ENCODE measurements at regions not wholly inside any gene's neighbourhood (a gene's known extent, or its start where the extent isn't known, plus 50 kb on each side); places are given as distances from the start of the nearest gene placed in this dataset.
"Not testable (repeated sequence)": the region's sequence is repeated elsewhere in the genome, so short reads cannot be mapped to it uniquely, and the experiment has no call there.

DNA sequence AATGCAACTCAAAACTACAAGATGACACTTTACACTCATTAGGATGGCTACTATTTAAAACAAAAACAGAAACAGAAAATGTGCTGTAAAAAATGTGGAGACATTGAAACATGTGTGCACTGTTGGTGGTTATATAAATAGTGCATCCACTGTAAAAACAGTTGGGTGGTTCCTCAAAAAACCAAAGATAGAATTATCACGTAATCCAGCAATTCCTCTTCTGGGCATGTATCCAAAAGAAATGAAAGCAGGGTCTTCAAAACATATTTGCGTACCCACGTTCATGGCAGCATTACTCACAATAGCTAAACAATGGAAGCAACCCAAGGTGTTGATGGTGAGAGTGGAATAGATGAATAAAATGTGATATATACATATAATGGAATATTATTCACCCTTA, 967.2 kb downstream of the TRAM1L1 start:
- TF ChIP-seq CTCF (IDR thresholded peaks at IDR 0.05; ENCODE audit: control insufficient read depth, extremely low read depth, insufficient read depth): no peak
- DNase-seq (ENCODE audit: low read depth): no peak

GRCh38 chr4:116112861-116113260, 972.5 kb downstream of the TRAM1L1 start:
- H3K4me3 ChIP-seq (ENCODE audit: low read depth, low read length); DNase-seq (ENCODE audit: low read depth): not testable (repeated sequence)

More for the DNA sequence above, 967.2 kb downstream of the TRAM1L1 start:
- no peak overlapping the region for H3K4me3 ChIP-seq (ENCODE audit: low read depth, low read length)

DNA sequence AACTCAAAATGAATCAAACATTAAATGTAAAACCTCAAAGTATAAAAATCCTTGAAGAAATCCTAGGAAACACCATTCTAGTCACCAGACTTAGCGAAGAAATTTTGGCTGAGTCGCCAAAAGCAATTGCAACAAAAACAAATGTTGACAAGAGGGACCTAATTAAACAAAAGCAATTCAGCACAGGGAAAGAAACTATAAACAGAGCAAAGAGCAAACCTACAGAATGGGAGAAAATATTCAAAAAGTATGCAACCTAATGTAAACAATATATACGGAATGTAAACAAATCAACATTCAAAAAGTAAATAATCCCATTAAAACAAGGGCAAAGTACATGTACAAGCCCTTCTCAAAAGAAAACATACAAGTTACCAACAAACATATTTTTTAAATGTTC, 974.7 kb downstream of the TRAM1L1 start:
- TF ChIP-seq CTCF (IDR thresholded peaks at IDR 0.05; ENCODE audit: control insufficient read depth, extremely low read depth, insufficient read depth): no peak
- DNase-seq (ENCODE audit: low read depth): no peak
- H3K4me3 ChIP-seq (ENCODE audit: low read depth, low read length): no peak overlapping the region

DNA sequence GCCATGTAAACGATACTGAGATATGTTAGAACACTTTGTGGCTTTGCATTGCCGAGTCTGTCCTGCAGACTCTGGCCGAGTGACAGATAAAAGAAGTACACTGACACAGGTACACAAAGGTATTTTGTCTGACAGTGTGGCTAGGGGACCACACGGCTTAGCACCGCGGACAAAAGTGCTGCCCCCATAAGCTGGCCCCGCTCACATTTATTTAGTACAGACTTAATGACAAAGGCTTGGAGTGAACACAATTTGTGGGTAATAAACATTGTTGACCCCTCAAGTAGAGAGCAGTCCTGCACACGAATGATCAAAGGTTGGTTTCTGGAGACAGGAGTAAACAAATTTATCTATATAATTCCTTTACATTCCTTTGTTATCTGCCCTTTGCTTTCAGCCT, 976.8 kb downstream of the TRAM1L1 start:
- no peak for DNase-seq (ENCODE audit: low read depth)
- no peak overlapping the region for H3K4me3 ChIP-seq (ENCODE audit: low read depth, low read length)
- no peak for TF ChIP-seq CTCF (IDR thresholded peaks at IDR 0.05; ENCODE audit: control insufficient read depth, extremely low read depth, insufficient read depth)

DNA sequence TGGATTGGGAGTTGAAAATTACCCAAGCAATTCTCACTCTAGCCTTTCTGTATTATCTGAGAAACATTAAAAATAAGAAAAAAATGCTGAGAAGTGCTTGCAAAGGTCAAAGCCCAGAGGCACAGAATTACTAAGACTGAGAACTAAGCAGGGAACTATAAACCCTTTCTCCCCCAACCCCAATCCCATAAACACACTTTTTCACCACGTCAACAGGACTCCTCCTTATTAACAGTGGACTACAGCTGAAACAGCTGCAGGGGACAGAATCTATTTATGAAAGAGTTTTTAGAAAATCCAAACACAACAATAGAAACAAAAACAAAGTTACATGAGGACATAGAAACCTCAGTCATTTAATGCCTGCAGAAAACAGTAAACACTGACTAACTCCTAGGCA, 984.1 kb downstream of the TRAM1L1 start:
- TF ChIP-seq CTCF (IDR thresholded peaks at IDR 0.05; ENCODE audit: control insufficient read depth, extremely low read depth, insufficient read depth): no peak
- DNase-seq (ENCODE audit: low read depth): no peak
- H3K4me3 ChIP-seq (ENCODE audit: low read depth, low read length): no peak overlapping the region

GRCh38 chr4:116099596-116099995, 985.8 kb downstream of the TRAM1L1 start:
- DNase-seq (ENCODE audit: low read depth): no peak
- no peak for TF ChIP-seq CTCF (IDR thresholded peaks at IDR 0.05; ENCODE audit: control insufficient read depth, extremely low read depth, insufficient read depth)

DNA sequence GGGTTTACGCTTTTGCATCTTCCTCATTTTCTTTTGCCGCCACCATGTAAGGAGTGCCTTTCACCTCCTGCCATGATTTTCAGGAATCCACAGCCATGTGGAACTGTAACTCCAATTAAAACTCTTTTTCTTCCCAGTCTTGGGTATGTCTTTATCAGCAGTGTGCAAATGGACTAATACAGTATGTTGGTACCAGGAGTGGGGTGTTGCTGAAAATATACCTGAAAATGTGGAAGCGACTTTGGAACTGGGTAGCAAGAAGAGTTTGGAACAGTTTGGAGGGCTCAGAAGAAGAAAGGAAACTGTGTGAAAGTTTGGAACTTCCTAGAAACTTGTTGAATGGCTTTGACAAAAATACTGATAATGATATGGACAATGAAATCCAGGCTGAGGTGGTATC, 983.9 kb upstream of the NDST4 start:
- DNase-seq (ENCODE audit: low read depth); H3K4me3 ChIP-seq (ENCODE audit: low read depth, low read length): not testable (repeated sequence)

More at GRCh38 chr4:116099596-116099995, 985.8 kb downstream of the TRAM1L1 start:
- no peak overlapping the region for H3K4me3 ChIP-seq (ENCODE audit: low read depth, low read length)

DNA sequence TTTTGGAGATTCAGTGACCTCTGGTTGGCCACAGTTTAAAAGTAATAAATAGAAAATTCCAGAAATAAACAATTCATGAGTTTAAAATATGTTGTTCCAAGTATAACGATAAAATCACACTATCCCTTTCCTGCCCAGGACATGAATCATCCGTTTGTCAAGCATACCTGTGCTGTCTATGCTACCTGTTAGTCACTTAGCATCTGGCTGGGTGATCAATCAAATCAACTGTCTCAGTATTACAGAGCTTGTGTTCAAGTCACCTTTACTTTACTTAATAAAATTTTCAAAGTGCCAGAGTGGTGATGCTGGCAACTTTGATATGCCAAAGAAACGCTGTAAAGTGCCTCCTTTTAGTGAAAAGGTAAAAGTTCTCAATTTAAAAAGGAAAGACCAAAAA, 979.5 kb upstream of the NDST4 start:
- no peak overlapping the region for H3K4me3 ChIP-seq (ENCODE audit: low read depth, low read length)
- DNase-seq (ENCODE audit: low read depth): no peak
- no peak for TF ChIP-seq CTCF (IDR thresholded peaks at IDR 0.05; ENCODE audit: control insufficient read depth, extremely low read depth, insufficient read depth)

Measured in LNCaP clone FGC (cell line).